ENCODE measurements at regions not wholly inside any gene's neighbourhood (a gene's known extent, or its start where the extent isn't known, plus 50 kb on each side); places are given as distances from the start of the nearest gene placed in this dataset.

DNA sequence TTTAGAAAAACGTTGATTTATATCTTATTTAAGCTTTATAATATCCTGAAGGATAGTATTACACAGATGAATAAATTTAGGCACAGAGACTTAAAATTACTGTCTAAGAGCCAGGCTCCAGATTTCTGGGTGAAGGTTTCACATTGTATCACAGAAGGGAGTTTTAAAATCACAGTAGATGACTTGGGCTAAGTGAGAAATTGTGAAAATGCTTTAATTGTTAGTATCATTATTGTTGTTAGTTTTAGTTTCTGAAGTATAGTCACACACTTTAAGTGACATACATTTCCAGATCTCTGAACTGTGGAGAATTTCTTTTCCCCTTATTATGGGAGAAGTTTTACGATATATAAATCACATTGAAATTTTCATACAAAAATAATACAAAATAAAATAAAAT lies 83.5 kb downstream of the NDUFS5 start:
- no peak for DNase-seq

DNA sequence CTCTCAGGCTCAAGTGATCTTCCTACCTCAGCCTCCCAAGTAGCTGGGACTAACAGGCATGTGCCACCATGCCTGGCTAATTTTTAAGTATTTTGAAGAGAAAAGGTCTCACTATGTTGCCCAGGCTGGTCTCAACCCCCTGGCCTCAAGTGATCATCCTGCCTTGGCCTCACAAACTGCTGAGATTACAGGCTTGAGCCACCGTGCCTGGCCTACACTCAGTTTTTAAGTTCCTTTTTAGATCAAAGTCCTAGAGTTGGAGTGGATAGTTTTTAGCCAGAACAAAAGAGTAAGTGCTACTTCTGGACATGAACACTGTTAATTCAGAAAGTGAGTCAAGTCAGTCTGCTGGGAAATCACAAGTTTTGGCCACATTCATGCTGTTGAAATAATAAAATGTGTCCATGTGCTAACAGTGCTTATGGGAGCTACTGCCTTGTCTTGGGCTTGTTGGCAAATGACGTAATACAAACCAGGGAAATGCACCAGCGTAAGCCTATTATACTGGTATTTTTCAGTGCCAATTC lies 84.2 kb downstream of the NDUFS5 start:
- DNase-seq, result no peak

GRCh38 chr1:39110882-39111281 lies 84.7 kb downstream of the NDUFS5 start:
- no peak for DNase-seq

DNA sequence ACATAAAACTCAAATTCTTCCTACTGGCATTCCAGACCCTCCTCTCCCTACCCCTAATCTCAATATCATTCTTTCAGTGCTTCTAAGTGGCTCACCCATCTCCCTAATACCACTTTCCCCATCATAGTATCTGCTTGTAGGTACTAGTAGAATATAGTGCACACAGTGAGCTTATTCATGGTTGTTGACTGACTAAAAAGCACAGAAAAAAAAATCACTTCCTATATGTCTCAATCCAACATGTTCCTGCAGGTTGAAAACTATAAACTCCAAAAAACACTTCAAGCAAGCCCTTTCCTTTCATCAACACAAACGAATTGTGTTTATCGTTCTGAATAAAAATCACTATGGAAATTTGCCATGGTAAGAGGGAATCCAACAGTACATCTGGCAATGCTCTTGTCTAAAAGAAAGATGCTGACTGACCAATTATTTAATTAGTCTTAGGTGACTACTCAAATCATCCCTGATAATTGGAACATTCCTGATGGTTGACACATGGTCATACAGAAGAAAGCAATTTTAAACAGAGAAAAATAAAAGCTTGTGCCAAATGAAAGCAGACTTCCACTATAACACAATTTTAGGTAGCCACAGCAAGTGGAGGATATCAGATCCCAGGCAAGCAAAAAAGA lies 87.1 kb downstream of the NDUFS5 start:
- no peak for DNase-seq

DNA sequence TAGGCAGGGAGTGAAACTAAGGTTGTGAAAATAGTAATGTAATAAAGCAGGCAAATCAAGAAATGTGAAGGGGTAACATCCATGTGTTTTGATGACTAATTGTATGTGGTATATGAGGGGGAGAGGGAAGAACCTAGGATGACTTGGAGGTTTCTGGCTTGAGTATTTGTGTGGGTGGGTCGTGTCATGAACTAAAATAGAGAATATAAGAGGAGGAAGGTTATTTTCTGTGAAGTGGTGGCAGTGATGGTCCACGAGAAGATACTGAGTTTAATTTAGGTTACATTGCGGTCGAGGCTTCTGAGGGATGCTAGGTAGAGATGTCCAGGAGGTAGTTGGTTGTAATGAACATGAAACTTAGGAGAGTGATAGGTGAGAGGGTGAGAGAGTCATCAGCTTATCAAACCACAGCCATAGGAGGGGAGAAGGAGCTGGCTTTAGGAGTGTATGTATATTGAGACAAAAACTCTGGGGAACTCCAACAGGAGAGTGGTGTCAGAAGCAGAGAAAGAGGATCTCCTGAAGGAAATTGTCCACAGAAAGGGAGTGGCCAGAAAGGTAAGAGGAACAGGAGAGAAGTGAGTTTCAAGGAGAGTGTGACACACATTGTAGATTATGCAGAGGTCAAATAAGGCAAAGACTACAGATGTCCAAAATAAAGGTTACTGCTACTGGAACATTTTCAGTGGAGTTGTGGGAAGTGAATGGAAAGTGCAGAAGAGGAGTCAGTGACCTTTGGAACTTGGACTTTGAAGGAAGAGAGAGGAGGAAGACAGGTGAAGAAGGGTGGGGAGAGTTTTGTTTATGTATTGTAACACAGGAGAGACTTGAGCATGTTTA lies 89.0 kb upstream of the MACF1 start:
- no peak for DNase-seq

- DNase-seq, result no peak
Observed at GRCh38 chr1:39116116-39116607, 88.3 kb upstream of the MACF1 start.

DNA sequence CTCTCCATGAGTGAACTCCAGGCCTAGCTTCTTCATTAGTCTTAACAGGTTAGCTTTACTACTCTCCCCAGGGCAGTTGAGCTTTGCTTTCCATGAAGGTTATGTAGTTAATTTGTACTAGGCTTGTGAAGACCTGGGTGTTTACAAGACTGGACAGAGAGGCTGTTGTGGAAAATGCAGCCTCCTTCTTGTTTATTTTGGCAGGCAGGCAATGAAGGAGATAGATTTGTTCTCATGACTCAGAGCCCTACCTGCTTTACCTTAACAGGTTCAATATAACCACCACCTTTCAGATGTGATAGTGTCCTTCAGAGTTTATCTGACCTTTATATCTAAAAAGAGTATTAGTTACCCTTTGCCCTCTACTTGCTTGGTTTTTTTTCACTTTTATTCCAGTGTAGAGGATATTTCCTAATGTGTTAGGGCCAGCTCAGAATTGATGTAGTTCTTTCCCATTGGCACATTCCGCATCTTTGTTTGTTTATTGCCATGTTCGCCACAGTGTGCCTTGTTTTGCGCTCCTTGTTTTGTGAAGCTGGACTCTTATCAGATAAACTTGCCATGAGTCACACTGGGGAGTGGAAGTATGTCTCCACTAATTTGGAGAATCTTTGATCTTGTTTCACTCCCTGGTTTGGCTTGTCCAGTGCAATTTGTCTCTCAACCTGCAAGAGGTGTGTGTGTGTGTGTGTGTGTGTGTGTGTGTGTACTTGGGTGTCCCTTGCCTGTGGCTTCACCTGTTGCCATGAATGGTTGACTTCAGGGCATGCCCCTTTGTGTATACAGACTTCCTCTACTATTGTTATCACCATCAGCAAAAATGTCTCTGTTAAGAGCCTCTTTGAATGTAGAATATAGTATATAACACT lies 87.4 kb upstream of the MACF1 start:
- DNase-seq, result no peak

GRCh38 chr1:39117899-39118450 lies 86.5 kb upstream of the MACF1 start:
- DNase-seq, result no peak

DNA sequence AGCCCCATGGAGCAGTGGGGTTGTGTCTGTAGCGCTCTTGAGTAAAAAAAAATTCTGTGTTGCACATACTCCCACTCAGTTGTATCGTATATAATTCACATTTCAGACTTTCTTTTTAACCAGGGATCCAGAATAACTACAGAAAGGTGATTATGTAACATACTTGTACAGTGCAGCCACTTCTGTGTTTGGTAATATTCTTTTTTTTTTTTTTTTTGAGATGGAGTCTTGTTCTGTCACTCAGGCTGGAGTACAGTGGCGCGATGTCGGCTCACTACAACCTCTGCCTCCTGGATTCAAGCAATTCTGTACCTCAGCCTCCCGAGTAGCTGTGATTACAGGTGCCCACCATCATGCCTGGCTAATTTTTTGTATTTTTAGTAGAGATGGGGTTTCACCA lies 82.4 kb upstream of the MACF1 start:
- DNase-seq, result no peak

- no peak for DNase-seq
Observed at GRCh38 chr1:39124282-39124681, 80.2 kb upstream of the MACF1 start.

- no peak for DNase-seq
Observed at GRCh38 chr1:39127513-39127912, 77.0 kb upstream of the MACF1 start.

- no peak for DNase-seq
Observed at GRCh38 chr1:39128126-39128525, 76.4 kb upstream of the MACF1 start.

DNA sequence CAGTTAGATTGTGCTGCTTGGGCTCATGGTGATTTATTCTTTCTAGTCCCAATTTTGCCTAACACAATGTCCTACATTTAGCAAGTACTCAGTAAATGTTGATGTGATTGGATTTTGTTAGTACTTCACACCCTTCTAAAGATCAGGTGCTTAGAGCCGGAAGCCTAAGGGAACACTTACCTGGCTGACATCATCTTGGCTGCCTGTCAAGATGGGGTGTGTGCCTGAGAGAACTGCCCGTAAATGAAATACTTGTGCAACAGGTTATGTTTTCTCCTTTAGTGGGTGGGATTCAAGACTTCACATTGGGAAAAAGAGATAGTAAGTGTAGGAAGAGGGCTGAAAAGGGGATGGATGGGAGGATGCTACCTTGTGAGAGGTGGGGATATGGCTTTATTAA lies 75.5 kb upstream of the MACF1 start:
- DNase-seq, result peak; percentile 99

DNA sequence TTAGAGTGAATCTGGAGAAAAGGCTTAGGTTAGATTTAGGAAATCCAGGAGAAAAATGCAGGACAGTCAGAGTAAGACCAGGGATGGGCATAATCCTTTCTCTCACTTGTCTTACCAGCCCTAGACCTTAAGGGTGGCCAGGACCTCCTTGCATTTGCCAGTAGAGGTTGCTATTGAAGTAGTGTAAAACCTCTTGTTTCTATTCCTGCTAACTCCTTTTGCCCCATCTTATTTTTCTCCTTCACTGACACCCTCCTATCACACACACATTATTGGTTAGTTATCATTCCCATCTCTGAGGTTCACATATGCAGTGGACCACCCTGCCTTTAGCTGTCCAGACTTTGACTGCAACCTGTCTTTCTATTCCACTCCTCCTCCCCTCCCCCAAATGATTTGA lies 75.0 kb upstream of the MACF1 start:
- DNase-seq, result no peak

- DNase-seq, result peak; percentile 65
Observed at GRCh38 chr1:39130325-39130724, 74.2 kb upstream of the MACF1 start.

DNA sequence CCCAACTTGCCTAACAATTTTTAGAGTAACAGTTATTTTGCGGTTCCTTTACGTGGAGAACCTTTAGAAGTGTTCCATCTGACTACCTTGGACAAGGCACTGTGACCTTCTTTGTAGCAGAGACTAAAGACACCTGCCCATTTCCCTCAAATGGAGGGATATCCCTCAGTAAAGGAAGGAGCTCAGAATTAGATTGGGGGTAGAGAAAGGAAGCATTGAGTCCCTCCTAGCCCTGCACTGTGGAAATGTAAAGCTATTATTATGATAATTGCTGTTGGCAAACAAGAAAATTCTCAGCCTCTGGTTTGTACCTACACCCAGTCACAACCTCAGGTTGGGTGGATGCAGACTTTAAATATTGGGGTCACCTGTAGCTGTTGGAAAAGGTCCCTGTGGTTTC lies 72.6 kb upstream of the MACF1 start:
- DNase-seq, result no peak

DNA sequence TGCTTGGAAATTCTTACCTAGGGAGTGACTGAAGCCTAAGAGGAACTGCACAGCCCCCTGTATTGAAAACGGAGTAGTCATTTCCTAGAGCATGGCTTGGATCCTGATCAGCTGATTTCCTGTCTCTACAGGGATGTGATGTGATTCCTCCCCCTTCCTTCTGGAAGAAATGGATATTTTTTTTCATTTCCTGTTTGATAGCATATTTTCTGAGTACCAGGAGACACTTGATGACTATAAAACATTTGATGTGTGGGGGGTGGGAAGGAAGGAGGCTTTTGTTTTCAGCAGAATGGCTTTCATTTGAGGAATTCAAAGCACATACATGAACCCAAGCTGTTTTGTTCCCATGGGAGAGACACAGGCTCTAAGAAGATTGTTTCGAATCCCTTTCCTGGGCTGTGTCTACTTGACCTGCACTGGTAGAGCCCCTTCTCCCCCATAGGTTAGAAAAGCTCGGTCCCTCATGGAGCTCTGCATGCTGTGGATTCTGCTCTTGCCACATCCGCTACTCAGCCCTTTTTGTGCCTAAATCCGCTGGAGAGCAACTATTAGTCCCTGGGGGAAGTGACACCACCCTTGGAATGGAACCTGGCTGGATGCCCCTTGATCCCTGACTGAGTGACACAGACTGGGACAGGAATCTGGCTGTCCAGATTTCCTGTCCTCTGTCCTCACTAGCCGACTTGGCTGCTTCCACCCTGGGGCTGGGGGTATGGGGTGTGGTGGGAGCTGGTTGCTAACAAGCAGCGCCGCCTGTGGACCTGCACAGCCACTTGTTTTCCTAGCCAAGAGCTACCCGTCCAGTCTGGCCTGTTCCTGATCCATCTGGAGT lies 71.8 kb upstream of the MACF1 start:
- DNase-seq, result peak; percentile 100

GRCh38 chr1:39133340-39133684 lies 71.2 kb upstream of the MACF1 start:
- DNase-seq, result no peak

GRCh38 chr1:39134768-39135333 lies 69.6 kb upstream of the MACF1 start:
- DNase-seq, result no peak

- DNase-seq, result no peak
Observed at GRCh38 chr1:39136638-39137037, 67.9 kb upstream of the MACF1 start.

DNA sequence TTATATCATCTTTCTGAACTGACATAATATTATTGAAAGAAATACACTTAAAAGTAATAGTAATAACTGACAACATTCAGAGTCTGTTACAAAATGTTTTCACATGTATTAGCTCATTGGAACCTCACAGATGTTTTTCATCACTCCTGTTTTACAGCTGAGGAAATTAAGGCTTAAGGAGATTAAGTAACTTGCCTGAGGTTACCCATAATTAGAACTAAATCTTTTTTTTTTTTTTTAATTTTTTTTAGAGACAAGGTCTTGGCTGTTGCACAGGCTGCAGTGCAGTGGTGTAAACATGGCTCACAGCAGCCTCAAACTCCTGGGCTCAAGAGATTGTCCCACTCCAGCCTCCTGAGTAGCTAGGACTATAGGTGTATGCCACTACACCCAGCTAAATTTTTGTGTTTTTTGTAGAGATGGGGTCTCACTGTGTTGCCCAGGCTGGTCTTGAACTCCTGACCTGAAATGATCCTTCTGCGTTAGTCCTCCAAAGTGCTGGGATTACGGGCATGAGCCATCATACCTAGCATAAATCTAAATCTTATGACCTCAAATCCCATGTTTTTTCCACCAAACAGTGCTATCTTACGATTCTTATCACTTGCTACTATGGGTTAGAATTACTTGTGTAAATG lies 64.7 kb upstream of the MACF1 start:
- no peak for DNase-seq
